OCI-LY1 (cell line): ENCODE measurements at regions not wholly inside any gene's neighbourhood (a gene's known extent, or its start where the extent isn't known, plus 50 kb on each side); places are given as distances from the start of the nearest gene placed in this dataset.
"Not testable (repeated sequence)": the region's sequence is repeated elsewhere in the genome, so short reads cannot be mapped to it uniquely, and the experiment has no call there.

Experiments used
- EZH2 ChIP-seq: fragments of 200-600 bp; sonication (generic), shearing (Covaris generic); IDR thresholded peaks from 2 replicates; pipeline ENCODE4 v1.8.0; 2017; ENCODE audit warnings: borderline replicate concordance, mixed run types, mild to moderate bottlenecking, antibody characterized with exemption, low read length, moderate library complexity, mixed read lengths
- TF ChIP-seq, protein P1 (sequence below): fragments of 200-600 bp; sonication (generic), shearing (Covaris generic); IDR thresholded peaks from 2 replicates; pipeline ENCODE4 v1.5.1; 2017; ENCODE audit warnings: mild to moderate bottlenecking, antibody characterized with exemption, low read length, moderate library complexity, mixed read lengths

- TF ChIP-seq EZH2 = not testable (repeated sequence)
- TF ChIP-seq, protein P1, sequence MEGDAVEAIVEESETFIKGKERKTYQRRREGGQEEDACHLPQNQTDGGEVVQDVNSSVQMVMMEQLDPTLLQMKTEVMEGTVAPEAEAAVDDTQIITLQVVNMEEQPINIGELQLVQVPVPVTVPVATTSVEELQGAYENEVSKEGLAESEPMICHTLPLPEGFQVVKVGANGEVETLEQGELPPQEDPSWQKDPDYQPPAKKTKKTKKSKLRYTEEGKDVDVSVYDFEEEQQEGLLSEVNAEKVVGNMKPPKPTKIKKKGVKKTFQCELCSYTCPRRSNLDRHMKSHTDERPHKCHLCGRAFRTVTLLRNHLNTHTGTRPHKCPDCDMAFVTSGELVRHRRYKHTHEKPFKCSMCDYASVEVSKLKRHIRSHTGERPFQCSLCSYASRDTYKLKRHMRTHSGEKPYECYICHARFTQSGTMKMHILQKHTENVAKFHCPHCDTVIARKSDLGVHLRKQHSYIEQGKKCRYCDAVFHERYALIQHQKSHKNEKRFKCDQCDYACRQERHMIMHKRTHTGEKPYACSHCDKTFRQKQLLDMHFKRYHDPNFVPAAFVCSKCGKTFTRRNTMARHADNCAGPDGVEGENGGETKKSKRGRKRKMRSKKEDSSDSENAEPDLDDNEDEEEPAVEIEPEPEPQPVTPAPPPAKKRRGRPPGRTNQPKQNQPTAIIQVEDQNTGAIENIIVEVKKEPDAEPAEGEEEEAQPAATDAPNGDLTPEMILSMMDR = not testable (repeated sequence)
Observed at GRCh38 chr10:38430242-38430641, 336.1 kb downstream of the ZNF37A start.
